Umbilical cord (tissue), 1 donor: ENCODE measurements at regions not wholly inside any gene's neighbourhood (a gene's known extent, or its start where the extent isn't known, plus 50 kb on each side); places are given as distances from the start of the nearest gene placed in this dataset.
A peak's percentile ranks its signal among the peaks of the same experiment; 100 is the strongest.
"Not testable (repeated sequence)": the region's sequence is repeated elsewhere in the genome, so short reads cannot be mapped to it uniquely, and the experiment has no call there.

Experiments used
- DNase-seq: peaks from one replicate; pipeline ENCODE4 v3.0.0-alpha.2; 2015; ENCODE audit warnings: low spot score

DNA sequence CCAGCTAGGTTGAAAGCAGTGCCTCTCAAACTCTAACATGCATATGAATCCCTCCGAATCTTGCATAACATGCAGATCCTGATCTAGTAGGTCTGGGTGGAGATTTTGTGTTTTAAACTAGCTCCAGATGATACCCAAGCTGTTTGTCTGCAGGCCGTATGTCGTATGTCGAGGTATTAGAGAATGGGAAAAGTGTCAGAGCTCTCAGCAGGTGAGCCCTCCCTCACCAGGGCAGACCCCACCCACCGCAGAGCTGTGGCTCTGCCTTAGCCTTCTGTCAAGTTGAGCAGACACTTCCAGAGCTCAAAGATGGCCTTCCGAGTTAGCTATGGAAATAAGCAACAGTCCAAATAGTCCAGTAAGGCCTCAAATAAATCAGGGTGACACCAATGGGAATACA, 83.2 kb upstream of the MAP3K1 start:
- DNase-seq, result no peak

- not testable (repeated sequence) for DNase-seq
These were observed 83.9 kb upstream of the MAP3K1 start for GRCh38 chr5:56731473-56731872.

DNA sequence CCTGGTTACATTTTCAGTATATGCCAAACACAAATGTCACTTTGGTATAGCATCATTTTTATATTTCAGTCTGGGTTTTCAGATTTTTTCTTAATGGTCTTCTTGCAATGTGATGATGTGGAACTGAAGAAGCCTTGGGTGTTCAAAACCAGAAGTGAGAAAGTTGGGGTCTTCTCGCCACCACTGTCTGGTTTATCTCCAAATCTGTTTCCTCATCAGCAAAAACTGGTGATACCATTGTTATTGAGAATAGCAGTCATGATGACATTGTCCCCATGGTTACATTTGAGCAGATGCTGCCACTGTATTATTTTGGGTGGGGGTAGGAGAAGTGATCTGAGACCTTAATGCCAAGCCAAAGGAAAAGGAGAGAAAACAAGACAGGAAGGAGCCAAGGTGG, 85.9 kb upstream of the MAP3K1 start:
- no peak for DNase-seq

DNA sequence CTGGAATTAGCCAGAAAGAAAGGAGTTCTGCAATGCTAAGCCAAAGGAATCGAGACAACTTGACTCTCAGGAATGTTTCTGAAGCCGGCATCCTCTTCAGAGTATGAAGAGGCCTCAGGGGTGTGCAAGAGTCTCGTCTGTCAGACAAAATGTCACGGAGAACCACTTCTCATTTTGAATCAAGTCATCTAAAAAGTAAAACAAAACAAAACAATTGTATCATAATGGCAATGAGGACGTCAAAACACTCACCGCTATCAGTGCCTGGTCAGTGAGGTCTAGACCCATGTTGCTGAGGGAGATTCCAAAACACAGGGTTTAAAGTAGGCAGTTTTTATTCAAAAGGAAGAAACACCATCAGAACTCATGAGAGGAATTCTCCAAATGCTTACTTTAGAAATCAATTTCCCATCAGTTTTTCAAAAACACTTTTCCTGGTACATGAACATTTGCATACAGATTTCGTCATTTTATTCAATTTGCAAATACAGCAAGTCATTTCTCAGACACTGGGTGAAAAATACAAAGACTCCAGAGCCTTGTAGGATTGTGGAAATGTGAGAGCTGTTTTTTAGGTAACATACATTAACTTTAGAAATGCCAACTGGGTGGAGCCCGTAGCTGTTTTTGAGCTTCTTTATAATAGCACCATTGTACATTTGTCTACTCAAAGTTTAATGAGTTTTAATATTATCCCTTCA, 89.5 kb upstream of the MAP3K1 start:
- DNase-seq, result peak; percentile 52

- not testable (repeated sequence) for DNase-seq
These were observed 90.5 kb upstream of the MAP3K1 start for GRCh38 chr5:56724857-56725256.

GRCh38 chr5:56722317-56722716, 93.0 kb upstream of the MAP3K1 start:
- no peak for DNase-seq

DNA sequence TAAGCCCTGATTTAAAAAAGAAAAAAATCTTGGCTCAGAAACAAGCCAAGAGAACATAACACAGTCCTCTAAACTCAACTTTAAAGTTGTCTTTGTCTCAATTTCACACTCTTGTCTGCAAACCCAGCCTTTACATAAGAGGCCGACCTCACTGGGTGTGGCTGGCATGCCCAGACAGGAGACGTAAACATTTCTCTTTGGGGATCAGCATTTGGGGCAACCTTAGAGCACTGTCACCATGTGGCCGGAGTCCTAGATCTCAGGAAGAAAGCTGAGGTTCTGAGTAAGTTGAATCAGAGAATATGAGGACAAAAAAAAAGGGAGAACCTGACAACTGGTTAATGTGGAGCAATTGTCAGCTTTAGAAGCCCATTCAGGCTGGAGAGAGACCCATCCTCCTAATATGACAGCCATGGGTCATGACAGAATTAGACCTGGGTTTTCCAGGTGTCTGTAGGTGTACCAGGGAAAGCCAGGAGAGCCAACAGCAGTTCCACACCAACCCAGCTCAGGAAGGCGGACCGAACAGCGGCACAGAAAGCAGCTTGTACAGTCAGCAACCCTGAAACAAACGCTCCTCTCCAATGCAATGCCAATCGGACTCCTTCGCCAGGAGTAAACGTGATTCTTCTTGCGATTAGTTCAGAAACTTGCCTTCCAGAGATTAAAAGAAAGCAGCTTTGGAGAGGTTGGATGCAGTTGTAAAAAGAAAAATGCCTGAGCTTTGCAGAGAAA, 97.9 kb upstream of the MAP3K1 start:
- DNase-seq, result peak; percentile 76

DNA sequence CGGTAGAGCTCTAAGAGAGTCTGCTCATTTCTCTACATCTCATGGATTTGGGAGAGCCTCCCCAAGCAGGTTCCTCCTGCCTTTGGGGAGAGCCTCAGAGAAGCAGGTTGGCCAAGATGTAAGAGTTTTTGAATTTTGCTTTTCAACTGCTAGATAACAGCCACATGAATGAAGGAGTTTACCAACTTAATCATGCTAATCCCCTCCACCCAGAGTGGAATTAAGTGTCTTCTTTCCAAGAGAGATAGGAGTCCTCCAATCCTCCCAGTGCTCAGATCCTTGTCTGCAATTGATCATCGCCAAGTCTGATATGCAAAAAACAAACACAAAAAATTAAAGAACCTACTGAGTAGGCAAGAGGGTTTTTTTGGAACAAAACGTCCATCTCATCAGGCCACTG, 99.4 kb upstream of the MAP3K1 start:
- DNase-seq, result peak; percentile 91

DNA sequence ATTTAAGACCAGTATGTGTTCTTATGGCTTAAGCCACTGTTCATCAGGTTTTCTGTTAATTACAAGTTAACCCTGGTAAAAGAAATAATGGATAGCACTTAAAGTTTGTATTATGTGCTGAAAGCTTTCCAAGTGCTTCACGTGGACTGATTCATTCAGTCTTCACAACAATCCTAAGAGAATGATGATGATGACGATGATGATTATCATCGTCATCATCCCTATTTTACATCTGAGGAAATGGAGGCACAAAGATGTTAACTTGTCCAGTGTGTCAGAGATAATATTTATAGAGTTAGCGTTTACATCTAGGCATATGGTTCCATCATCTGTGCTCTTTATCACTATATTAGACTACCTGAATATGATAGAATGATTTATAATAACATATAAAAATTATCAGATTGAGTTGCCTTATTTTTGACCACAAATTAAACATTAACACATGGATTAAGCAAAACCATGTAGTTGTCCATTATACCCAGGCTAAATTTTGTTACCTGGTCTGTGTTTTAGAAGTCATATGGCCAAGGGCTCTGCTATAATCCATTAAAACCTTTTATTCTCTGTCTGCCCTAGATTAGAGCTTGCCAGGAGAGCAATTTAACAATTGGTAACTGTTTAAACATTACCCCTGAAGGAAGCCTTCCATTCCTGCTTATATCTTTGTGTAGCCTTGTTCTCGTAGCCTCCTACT, 102.3 kb upstream of the MAP3K1 start:
- DNase-seq, result no peak

- no peak for DNase-seq
These were observed 104.3 kb upstream of the MAP3K1 start for GRCh38 chr5:56710826-56711590.

GRCh38 chr5:56706504-56706903, 108.8 kb upstream of the MAP3K1 start:
- no peak for DNase-seq

DNA sequence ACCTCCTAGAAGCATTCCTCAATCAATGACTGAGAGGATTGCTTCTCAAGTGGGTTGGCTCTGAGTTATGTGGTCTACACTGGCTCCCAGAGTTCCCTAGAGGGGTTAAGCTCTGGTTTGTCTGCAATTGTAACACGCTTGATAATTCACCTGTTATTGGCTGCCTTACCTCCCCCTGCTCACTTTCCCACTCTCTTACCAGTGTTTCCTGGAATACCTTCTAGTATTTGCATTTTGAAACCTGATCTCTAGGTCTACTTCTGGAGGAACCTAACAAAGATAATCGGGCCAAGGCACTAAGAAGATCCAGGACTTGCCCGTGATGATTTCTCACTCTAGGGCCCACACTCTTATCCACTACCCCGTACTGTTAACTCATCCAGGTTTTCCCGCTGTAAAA, 110.1 kb upstream of the MAP3K1 start:
- no peak for DNase-seq

- DNase-seq, result no peak
These were observed 111.4 kb upstream of the MAP3K1 start for GRCh38 chr5:56703952-56704351.

GRCh38 chr5:56700711-56701110, 114.6 kb upstream of the MAP3K1 start:
- DNase-seq, result no peak

DNA sequence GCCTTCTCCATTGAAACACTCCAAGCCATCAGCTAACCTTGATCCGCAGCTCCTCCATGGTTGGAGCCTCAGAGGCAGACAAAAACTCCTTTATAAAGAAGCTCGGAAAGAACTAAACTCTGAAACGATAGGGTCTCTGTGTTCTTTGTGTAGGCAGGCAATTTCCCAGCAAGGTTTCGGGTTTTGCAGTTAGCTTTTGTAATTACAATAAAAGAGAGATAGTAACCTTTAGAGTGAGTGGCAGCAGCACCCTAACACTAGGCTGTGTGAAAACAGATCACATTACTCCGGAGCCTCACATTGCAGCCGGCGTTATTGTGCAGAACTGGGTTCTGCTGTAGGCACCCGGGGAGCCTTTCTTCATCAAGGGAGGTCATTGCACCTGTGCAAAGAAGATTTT, 115.8 kb upstream of the MAP3K1 start:
- DNase-seq, result no peak

GRCh38 chr5:56698463-56699381, 116.6 kb upstream of the MAP3K1 start:
- peak; percentile 55 for DNase-seq

- peak; percentile 63 for DNase-seq
These were observed 118.4 kb upstream of the MAP3K1 start for GRCh38 chr5:56696900-56697299.

DNA sequence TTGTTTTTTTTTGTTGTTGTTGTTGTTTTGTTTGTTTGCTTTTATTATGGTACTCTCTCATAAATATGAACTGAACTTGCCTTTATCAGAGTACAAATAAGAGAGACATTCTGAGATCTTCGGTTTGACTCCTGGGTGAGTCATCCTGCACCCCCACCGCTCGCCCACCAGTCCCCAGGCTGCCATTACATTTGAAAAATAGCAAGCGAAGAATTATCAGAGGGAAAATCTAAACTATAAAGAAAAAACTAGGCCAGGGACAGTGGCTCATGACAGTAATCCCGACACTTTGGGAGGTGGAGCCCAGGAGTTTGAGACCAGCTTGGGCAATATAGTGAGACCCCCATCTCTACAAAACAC, 122.1 kb upstream of the MAP3K1 start:
- no peak for DNase-seq

GRCh38 chr5:56692359-56693219, 122.8 kb upstream of the MAP3K1 start:
- no peak for DNase-seq

DNA sequence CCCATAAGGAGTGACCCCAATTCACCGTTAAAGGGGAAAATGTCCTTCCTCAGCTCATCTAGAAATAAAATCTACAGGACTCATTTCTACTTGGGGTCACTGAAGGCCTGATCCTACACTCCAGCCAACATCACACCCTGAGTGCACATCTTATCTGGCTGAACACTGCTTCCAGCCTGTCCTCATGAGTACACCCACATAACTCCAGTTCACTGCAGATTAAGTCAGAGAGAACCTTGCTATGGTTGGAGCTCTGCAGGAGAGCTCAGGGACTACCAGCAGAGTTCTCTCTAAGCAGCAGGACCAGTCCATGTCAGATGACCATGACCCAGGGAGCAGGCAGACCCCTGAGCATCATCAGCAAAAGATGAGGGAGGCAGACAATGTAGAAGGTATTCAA, 126.9 kb upstream of the MAP3K1 start:
- DNase-seq, result no peak
